Colonic mucosa (tissue), 4 donors: ENCODE measurements at regions not wholly inside any gene's neighbourhood (a gene's known extent, or its start where the extent isn't known, plus 50 kb on each side); places are given as distances from the start of the nearest gene placed in this dataset.

Source experiments
- DNase-seq: peaks from one replicate; pipeline ENCODE4 v3.0.0-alpha.2; 2020
- H3K27ac ChIP-seq: fragments of 200-600 bp; one replicate; pipeline ENCODE4 v1.8.0; 2021
- H3K27me3 ChIP-seq: fragments of 200-600 bp; one replicate; pipeline ENCODE4 v1.8.0; 2021
- H3K36me3 ChIP-seq: fragments of 200-600 bp; one replicate; pipeline ENCODE4 v1.8.0; 2021
- H3K4me1 ChIP-seq: fragments of 200-600 bp; one replicate; pipeline ENCODE4 v1.8.0; 2021; ENCODE audit warnings: mild to moderate bottlenecking
- H3K4me3 ChIP-seq: fragments of 200-600 bp; one replicate; pipeline ENCODE4 v1.8.0; 2021
- H3K9ac ChIP-seq, 2 donors: one replicate each; pipeline ENCODE4 v1.7.0; 2013; ENCODE audit warnings: control low read depth in 2 of 2, low read depth in 2 of 2, low read length in 2 of 2
- H3K9me3 ChIP-seq: fragments of 200-600 bp; one replicate; pipeline ENCODE4 v1.8.0; 2021
- CTCF ChIP-seq: fragments of 200-600 bp; IDR thresholded peaks from one replicate; pipeline ENCODE4 v1.8.0; 2022; ENCODE audit warnings: antibody characterized with exemption, mild to moderate bottlenecking
- intact Hi-C: fragments of 100-400 bp; cut with DNase I; formaldehyde crosslinking; loops from one replicate; pipeline ENCODE4 v1.14.1; 2022
- donor health status: healthy.
- donor health status: DM: no; HTN: no; CAD: no.
- donor health status: DM: no; HTN: no; CAD: no.

GRCh38 chr6:5896476-5897200 is 110.1 kb downstream of the NRN1 start:
- intact Hi-C loops, result no loop called here
- H3K9me3 ChIP-seq, result no peaks in the 10 kb centered on the region
- TF ChIP-seq CTCF, result no peak
- H3K36me3 ChIP-seq, result no peaks in the 10 kb centered on the region
- H3K27me3 ChIP-seq, result no peaks in the 10 kb centered on the region
- no peak overlapping the region for H3K9ac ChIP-seq
- H3K27ac ChIP-seq, result no peak overlapping the region
- no peak for DNase-seq
- H3K4me1 ChIP-seq, result no peaks in the 10 kb centered on the region
- H3K4me3 ChIP-seq, result no peak overlapping the region

GRCh38 chr6:5894357-5894756 is 112.4 kb downstream of the NRN1 start:
- no peaks in the 10 kb centered on the region for H3K4me1 ChIP-seq
- no peak for TF ChIP-seq CTCF

GRCh38 chr6:5893295-5893694 is 113.4 kb downstream of the NRN1 start:
- Histone ChIP-seq H3K4me3 (no peak overlapping the region), H3K9me3 (no peaks in the 10 kb centered on the region), H3K27me3 (no peaks in the 10 kb centered on the region), H3K36me3 (no peaks in the 10 kb centered on the region), H3K27ac (no peak overlapping the region), H3K9ac (no peak overlapping the region), H3K4me1 (no peaks in the 10 kb centered on the region)
- DNase-seq, result no peak
- TF ChIP-seq CTCF, result no peak
- intact Hi-C loops, result no loop called here

More at GRCh38 chr6:5894357-5894756, 112.4 kb downstream of the NRN1 start:
- no peak overlapping the region for H3K27ac ChIP-seq
- H3K9ac ChIP-seq, result no peak overlapping the region
- DNase-seq, result no peak
- intact Hi-C loops, result no loop called here
- no peaks in the 10 kb centered on the region for H3K9me3 ChIP-seq
- no peak overlapping the region for H3K4me3 ChIP-seq
- no peaks in the 10 kb centered on the region for H3K27me3 ChIP-seq
- H3K36me3 ChIP-seq, result no peaks in the 10 kb centered on the region

GRCh38 chr6:5892669-5893068 is 114.1 kb downstream of the NRN1 start:
- Histone ChIP-seq H3K9ac (no peak overlapping the region), H3K4me3 (no peak overlapping the region), H3K27ac (no peak overlapping the region), H3K9me3 (no peaks in the 10 kb centered on the region), H3K4me1 (no peaks in the 10 kb centered on the region), H3K27me3 (no peaks in the 10 kb centered on the region), H3K36me3 (no peaks in the 10 kb centered on the region)
- no peak for DNase-seq
- no peak for TF ChIP-seq CTCF
- intact Hi-C loops, result no loop called here

GRCh38 chr6:5878792-5879191 is 127.9 kb downstream of the NRN1 start:
- intact Hi-C loops, result no loop called here
- DNase-seq, result peak; percentile 5
- H3K9me3 ChIP-seq, result no peaks in the 10 kb centered on the region
- no peak overlapping the region for H3K9ac ChIP-seq
- no peaks in the 10 kb centered on the region for H3K4me1 ChIP-seq
- H3K27ac ChIP-seq, result no peak overlapping the region
- H3K27me3 ChIP-seq, result no peaks in the 10 kb centered on the region
- no peak for TF ChIP-seq CTCF
- H3K36me3 ChIP-seq, result no peaks in the 10 kb centered on the region
- no peak overlapping the region for H3K4me3 ChIP-seq
